ENCODE measurements at regions not wholly inside any gene's neighbourhood (a gene's known extent, or its start where the extent isn't known, plus 50 kb on each side); places are given as distances from the start of the nearest gene placed in this dataset.

DNA sequence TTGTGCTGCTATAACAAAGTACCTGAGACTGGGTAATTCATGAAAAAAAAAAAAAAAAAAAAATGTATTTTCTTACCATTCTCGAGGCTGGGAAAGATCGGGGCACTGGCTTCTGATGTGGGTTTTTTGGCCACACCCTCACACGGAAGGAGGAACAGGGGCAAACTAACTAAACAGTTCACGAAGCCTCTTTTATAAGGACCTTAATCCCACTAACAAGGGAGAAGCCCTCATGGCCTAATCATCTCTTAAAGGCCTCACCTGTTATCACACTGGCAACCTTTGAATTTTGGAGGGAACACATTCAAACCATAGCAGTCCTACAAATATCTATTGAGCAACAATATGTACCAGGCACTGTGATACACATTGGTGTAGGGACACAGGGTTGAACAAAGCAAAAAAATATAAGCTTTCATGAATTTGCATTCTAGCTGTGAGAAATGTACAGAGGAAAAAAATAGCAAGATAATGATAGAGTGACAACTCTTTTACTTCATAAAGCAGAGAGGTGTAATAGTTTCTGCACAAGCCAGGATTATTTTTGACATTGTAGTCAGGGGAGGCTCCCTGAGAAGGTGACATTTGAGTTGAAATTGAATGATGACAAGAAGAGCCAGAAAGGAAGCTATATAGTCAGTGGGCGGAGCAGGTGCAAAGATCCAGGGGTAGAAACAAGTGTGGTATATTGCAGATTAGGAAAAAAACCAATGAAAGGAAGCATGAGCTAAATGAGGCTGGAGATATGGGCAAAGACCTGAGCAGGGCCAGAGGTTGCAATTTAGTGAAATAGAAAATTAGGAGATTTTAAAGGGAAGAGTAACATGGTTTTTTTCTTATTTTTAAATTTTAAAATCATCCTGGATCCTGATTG is 68.1 kb upstream of the GRAMD2B start:
- no peak for TF ChIP-seq HNRNPL (IDR thresholded peaks at IDR 0.05; ENCODE audit: low read depth, low read length)
- TF ChIP-seq, protein P1, sequence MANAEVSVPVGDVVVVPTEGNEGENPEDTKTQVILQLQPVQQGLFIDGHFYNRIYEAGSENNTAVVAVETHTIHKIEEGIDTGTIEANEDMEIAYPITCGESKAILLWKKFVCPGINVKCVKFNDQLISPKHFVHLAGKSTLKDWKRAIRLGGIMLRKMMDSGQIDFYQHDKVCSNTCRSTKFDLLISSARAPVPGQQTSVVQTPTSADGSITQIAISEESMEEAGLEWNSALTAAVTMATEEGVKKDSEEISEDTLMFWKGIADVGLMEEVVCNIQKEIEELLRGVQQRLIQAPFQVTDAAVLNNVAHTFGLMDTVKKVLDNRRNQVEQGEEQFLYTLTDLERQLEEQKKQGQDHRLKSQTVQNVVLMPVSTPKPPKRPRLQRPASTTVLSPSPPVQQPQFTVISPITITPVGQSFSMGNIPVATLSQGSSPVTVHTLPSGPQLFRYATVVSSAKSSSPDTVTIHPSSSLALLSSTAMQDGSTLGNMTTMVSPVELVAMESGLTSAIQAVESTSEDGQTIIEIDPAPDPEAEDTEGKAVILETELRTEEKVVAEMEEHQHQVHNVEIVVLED (CRISPR knock-in tag; IDR thresholded peaks at IDR 0.05; ENCODE audit: borderline replicate concordance) = no peak
- no peak for TF ChIP-seq RBAK (CRISPR knock-in tag; IDR thresholded peaks at IDR 0.05)
- TF ChIP-seq SMAD1 (CRISPR knock-in tag; IDR thresholded peaks at IDR 0.05; ENCODE audit: borderline replicate concordance, low read depth) = no peak
- no peak for TF ChIP-seq E2F1 (CRISPR knock-in tag; IDR thresholded peaks at IDR 0.05)
- no peak for TF ChIP-seq ZNF556 (CRISPR knock-in tag; IDR thresholded peaks at IDR 0.05; ENCODE audit: borderline replicate concordance)
- TF ChIP-seq, protein P2, sequence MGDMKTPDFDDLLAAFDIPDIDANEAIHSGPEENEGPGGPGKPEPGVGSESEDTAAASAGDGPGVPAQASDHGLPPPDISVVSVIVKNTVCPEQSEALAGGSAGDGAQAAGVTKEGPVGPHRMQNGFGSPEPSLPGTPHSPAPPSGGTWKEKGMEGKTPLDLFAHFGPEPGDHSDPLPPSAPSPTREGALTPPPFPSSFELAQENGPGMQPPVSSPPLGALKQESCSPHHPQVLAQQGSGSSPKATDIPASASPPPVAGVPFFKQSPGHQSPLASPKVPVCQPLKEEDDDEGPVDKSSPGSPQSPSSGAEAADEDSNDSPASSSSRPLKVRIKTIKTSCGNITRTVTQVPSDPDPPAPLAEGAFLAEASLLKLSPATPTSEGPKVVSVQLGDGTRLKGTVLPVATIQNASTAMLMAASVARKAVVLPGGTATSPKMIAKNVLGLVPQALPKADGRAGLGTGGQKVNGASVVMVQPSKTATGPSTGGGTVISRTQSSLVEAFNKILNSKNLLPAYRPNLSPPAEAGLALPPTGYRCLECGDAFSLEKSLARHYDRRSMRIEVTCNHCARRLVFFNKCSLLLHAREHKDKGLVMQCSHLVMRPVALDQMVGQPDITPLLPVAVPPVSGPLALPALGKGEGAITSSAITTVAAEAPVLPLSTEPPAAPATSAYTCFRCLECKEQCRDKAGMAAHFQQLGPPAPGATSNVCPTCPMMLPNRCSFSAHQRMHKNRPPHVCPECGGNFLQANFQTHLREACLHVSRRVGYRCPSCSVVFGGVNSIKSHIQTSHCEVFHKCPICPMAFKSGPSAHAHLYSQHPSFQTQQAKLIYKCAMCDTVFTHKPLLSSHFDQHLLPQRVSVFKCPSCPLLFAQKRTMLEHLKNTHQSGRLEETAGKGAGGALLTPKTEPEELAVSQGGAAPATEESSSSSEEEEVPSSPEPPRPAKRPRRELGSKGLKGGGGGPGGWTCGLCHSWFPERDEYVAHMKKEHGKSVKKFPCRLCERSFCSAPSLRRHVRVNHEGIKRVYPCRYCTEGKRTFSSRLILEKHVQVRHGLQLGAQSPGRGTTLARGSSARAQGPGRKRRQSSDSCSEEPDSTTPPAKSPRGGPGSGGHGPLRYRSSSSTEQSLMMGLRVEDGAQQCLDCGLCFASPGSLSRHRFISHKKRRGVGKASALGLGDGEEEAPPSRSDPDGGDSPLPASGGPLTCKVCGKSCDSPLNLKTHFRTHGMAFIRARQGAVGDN (CRISPR knock-in tag; IDR thresholded peaks at IDR 0.05) = no peak
- no peak for TF ChIP-seq HMG20B (CRISPR knock-in tag; conservative IDR thresholded peaks at IDR 0.05)
- TF ChIP-seq SP2 (CRISPR knock-in tag; IDR thresholded peaks at IDR 0.05) = no peak
- no peak for TF ChIP-seq SRSF9 (IDR thresholded peaks at IDR 0.05; ENCODE audit: borderline replicate concordance, insufficient read depth, low read depth, low read length, poor library complexity, severe bottlenecking)

All from HepG2 (cell line).